ENCODE measurements at regions not wholly inside any gene's neighbourhood (a gene's known extent, or its start where the extent isn't known, plus 50 kb on each side); places are given as distances from the start of the nearest gene placed in this dataset.

DNA sequence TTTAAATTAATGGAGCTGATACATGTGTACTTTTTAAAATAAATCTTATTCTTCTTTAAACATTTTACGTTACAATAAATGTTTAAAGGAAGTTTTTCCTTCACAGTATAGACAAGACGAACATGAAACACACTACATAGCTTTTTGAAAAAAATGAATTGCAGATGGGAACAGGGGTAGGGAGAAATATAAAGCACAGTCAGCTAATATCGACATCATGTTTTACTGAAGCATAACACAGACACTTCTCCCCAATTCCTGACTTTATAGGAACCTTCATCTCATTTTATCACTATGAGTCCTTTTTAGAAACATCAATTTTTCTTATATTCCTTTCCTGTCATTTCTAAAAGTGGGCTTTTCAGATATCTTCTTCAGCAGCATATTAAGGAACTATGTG is 153.5 kb downstream of the MACC1 start:
- TF ChIP-seq Cebpa-rat (IDR thresholded peaks at IDR 0.05): no peak

DNA sequence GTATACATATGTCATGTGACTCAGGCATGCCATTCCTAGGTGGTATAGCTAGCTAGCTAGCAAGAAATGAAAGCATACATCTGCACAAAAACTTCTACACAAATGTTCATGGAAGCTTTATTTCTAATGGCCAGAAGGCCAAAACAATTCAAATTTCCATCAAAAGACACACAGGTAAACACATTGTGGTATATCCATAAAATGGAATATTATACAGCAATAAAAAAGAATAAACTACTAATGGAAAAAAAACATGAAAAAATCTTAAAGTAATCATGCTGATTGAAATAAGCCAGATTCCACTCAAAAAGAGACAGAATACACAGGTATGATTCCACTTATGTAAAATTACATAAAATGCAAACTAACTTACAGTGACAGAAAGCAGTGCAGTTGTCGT is 154.3 kb downstream of the MACC1 start:
- Histone ChIP-seq H3K4me2 (no peak overlapping the region), H3K27ac (no peak overlapping the region), H3K4me1 (peaks cover 15 to 26% (median 21%) of the 10 kb centered on the region in 10 experiments), H4K20me1 (no peaks in the 10 kb centered on the region), H3K36me3 (no peaks in the 10 kb centered on the region), H3K9ac (no peak overlapping the region), H3K9me3 (replicated peaks in 1 of 11) (peaks cover 0 to 11% (median 7%) of the 10 kb centered on the region in 11 experiments; a peak in 14 of 22 replicates), H3K27me3 (no peaks in the 10 kb centered on the region), H3K4me3 (no peak overlapping the region)
- TF ChIP-seq Cebpa-rat (IDR thresholded peaks at IDR 0.05): no peak

More for the DNA sequence above, 153.5 kb downstream of the MACC1 start:
- no peaks in the 10 kb centered on the region for H4K20me1 ChIP-seq
- peaks cover 0 to 12% (median 7%) of the 10 kb centered on the region in 11 experiments; a peak in 14 of 22 replicates for H3K9me3 ChIP-seq (replicated peaks in 1 of 11)
- H3K9ac ChIP-seq: no peak overlapping the region
- H3K27me3 ChIP-seq: no peaks in the 10 kb centered on the region
- H3K4me2 ChIP-seq: 0 out of 22 replicates have a peak overlapping the region, but pooled peaks of 1 of the 11 experiments have one; percentile 62
- no peak overlapping the region for H3K4me3 ChIP-seq
- H3K4me1 ChIP-seq: peaks cover 15 to 26% (median 21%) of the 10 kb centered on the region in 10 experiments
- no peaks in the 10 kb centered on the region for H3K36me3 ChIP-seq
- no peak overlapping the region for H3K27ac ChIP-seq

DNA sequence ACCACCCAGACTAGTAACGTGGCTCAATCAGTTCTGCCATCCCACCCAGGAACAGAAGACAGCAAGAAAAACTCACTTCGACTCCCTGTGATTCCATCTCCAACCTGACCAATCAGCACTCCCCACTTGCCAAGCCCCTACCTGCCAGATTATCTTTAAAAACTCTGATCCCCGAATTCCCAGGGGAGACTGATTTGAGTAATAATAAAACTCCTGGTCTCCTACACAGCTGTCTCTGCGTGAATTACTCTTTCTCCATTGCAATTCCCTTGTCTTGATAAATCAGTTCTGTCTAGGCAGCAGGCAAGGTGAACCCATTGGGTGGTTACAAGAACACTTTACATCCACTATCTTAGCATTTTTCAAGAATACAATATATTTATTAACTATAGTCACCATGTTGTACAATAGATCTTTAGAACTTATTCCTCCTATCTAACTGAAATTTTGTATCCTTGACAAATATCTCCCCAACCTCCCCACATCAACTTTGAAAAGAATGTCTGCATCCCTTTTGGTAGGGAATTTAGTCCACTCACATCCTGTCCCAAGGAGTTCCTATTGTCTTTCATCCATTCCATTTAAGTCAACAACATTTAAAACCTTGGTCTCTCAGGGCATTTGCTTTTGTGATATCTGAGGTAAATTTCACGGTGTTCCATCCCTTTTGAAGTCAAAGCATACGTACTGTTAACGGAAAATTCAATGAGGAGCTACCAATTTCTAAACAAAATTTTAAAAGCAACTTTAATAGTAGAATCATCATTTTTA is 163.7 kb downstream of the MACC1 start:
- Histone ChIP-seq H3K9me3 (replicated peaks in 1 of 11) (peaks cover 0 to 5% (median 0%) of the 10 kb centered on the region in 11 experiments; a peak in 2 of 22 replicates), H4K20me1 (no peaks in the 10 kb centered on the region), H3K36me3 (no peaks in the 10 kb centered on the region), H3K9ac (no peak overlapping the region), H3K27me3 (no peaks in the 10 kb centered on the region), H3K4me1 (peaks cover 0 to 4% (median 0%) of the 10 kb centered on the region in 10 experiments; a peak in 1 of 20 replicates), H3K4me2 (no peak overlapping the region), H3K4me3 (no peak overlapping the region), H3K27ac (no peak overlapping the region)
- no peak for TF ChIP-seq Cebpa-rat (IDR thresholded peaks at IDR 0.05)

DNA sequence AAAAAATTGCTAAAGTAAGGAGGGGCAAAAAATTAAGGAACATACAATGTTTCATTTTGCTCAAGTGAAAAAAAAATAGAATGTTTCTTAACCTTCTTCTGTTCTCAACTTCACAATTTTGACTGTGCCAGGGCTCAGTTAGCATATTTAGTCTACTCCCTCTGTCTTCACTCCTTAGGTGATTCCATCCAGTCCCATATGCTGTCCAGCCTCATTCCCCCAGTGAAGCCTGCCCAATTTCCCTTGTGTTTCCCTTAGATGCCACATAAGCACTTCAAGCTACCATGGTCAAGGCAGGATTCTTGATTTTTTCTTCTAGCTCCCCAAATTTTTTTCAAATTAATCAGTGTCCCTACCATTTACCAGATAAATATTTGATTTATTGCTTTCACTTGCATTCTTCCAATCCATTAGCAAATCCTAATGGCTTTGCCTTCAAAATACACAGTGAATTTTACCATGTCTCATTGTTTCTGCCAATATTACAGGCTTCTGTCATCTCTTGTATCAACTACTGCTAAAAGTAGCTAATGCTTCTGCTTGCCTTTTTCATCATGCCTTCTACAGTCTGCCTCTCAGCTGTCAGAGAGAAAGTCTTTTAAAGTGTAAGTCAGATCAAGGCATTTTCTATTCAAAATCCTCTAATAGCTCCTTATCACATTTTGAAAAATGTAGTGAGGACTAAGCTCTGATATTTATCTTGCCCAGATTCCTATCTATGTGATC is 166.8 kb downstream of the MACC1 start:
- H3K9me3 ChIP-seq (replicated peaks in 1 of 11): no peaks in the 10 kb centered on the region
- no peak overlapping the region for H3K27ac ChIP-seq
- H3K36me3 ChIP-seq: no peaks in the 10 kb centered on the region
- no peak for TF ChIP-seq Cebpa-rat (IDR thresholded peaks at IDR 0.05)
- no peak overlapping the region for H3K4me2 ChIP-seq
- no peaks in the 10 kb centered on the region for H4K20me1 ChIP-seq
- H3K4me3 ChIP-seq: no peak overlapping the region
- H3K27me3 ChIP-seq: no peaks in the 10 kb centered on the region
- no peak overlapping the region for H3K9ac ChIP-seq
- H3K4me1 ChIP-seq: peaks cover 0 to 4% (median 0%) of the 10 kb centered on the region in 10 experiments; a peak in 1 of 20 replicates

DNA sequence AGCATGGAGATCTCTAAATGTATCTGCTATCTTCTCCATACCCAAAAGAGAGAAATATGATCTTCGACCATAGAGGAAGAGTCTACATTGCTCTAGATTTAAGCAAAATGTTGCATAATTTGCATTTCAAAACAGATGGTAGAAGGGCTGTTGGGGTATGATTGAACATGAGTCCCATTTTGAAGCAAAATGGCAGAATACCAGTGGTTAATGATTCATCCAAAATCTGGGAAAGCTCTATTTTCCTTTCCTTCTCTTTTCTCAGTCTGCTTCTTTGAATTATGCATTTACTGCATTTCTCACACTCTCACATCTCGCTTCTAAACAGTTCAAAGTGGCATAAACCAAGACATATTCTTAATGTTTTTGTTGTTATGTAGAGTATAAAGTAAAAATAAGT is 178.5 kb downstream of the MACC1 start:
- H3K4me2 ChIP-seq: no peak overlapping the region
- no peak overlapping the region for H3K27ac ChIP-seq
- peaks cover 0 to 35% (median 0%) of the 10 kb centered on the region in 10 experiments; a peak in 6 of 20 replicates for H3K4me1 ChIP-seq
- no peaks in the 10 kb centered on the region for H3K36me3 ChIP-seq
- H4K20me1 ChIP-seq: no peaks in the 10 kb centered on the region
- no peak for TF ChIP-seq Cebpa-rat (IDR thresholded peaks at IDR 0.05)
- no peak overlapping the region for H3K4me3 ChIP-seq
- no peak overlapping the region for H3K9ac ChIP-seq
- no peaks in the 10 kb centered on the region for H3K9me3 ChIP-seq (replicated peaks in 1 of 11)
- H3K27me3 ChIP-seq: no peaks in the 10 kb centered on the region

DNA sequence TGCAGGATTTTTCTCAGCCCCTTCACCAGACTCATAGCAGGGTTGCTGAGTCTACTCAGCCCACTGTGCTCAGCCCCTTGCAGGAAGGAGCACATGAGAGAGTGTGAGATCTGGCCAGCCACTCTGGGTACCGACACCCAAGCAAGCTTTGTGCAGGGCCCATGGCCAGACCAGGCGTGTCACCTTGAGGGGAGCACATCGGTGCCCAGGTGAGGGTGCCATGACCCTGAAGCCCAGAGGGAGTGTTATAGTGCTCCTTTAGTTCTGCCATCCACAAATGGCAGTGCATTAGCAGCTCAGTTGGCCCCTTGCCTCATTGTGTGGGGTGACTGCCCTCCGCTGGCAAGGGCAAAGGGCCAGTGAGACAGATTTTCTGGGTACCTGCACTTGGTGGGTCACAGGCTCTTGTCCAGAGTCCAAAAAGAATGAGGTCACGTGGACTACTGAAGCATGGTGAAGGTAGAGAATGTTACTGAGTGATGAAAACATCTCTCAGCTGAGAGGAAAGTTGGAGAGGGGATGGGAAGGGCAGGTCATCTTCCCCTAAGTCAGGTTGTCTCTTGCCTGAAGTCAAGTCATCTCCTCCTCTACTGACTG is 181.8 kb downstream of the MACC1 start:
- no peaks in the 10 kb centered on the region for H4K20me1 ChIP-seq
- no peak overlapping the region for H3K4me3 ChIP-seq

DNA sequence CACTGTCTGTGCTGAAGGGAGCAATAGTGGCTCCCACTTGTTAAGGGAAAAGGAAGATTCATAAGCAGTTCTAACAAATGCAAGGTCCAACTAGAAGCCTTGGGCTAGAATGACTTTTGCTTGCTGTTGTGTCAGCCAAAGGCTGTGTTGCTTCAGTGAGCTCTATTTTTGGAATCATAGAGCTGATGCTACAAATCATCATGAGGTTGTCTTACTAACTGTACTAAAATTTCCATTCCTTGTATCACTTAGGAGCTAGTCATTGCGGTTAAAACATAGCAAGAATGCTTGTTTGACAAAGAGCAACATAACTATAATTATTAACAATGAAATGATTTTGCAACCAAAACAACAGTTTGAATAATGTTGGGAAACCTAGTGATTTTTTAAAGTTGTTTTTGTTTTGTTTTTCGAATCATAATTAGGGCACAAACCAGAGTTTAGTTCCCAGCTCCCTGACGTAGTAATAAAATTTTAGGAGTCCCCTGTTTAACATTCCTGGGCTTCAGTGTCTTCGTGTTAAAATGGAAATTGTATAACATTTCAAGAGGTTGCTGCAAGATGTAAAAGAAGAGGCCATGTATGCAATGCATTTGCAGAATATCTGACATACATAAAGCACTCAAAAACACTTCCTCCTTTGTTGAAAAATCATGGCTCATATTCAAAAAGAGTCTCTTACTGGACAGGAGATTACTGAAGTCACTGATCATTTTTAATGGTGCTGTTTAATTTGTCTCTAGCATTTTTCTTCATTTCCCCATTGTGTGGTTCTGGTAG is 183.4 kb downstream of the MACC1 start:
- Histone ChIP-seq H3K27ac (peak overlapping the region in 2 of 11 experiments; percentile 18 to 24; a peak in 2 of 22 replicates), H4K20me1 (no peaks in the 10 kb centered on the region), H3K9me3 (replicated peaks in 1 of 11) (no peaks in the 10 kb centered on the region), H3K36me3 (no peaks in the 10 kb centered on the region), H3K4me3 (no peak overlapping the region), H3K4me2 (peak overlapping the region in 3 of 11 experiments; percentile 7 to 74 (median 54); a peak in 5 of 22 replicates), H3K4me1 (peaks cover 0 to 46% (median 0%) of the 10 kb centered on the region in 10 experiments; a peak in 7 of 20 replicates), H3K27me3 (no peaks in the 10 kb centered on the region), H3K9ac (no peak overlapping the region)
- TF ChIP-seq Cebpa-rat (IDR thresholded peaks at IDR 0.05): no peak

More for the DNA sequence above, 181.8 kb downstream of the MACC1 start:
- Histone ChIP-seq H3K27ac (no peak overlapping the region), H3K4me1 (peaks cover 0 to 44% (median 0%) of the 10 kb centered on the region in 10 experiments; a peak in 7 of 20 replicates), H3K9me3 (replicated peaks in 1 of 11) (no peaks in the 10 kb centered on the region), H3K4me2 (no peak overlapping the region), H3K9ac (no peak overlapping the region), H3K27me3 (no peaks in the 10 kb centered on the region), H3K36me3 (no peaks in the 10 kb centered on the region)
- TF ChIP-seq Cebpa-rat (IDR thresholded peaks at IDR 0.05): no peak

DNA sequence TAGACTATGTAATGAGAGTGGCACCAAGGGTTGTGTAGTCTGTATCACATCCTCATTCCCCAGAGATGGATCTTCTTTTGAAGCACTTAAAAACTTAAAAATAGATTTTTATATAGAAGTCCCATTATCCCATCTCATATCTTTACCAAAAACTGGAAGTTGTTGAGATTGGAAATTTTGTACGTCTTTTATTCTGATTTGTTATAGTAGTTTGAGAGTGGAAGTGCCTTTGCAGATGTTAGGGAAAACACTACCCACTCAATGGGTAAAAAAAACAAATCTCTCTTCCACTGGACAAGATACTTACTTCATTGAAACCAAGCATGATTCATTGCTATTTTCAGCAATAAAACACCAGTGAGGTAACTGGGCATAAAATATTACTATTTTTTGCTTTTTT is 184.4 kb downstream of the MACC1 start:
- Histone ChIP-seq H4K20me1 (no peaks in the 10 kb centered on the region), H3K4me3 (no peak overlapping the region), H3K27me3 (no peaks in the 10 kb centered on the region), H3K4me1 (peaks cover 0 to 46% (median 0%) of the 10 kb centered on the region in 10 experiments; a peak in 7 of 20 replicates), H3K4me2 (peak overlapping the region in 3 of 11 experiments; percentile 7 to 74 (median 54); a peak in 5 of 22 replicates), H3K36me3 (no peaks in the 10 kb centered on the region), H3K9ac (no peak overlapping the region), H3K27ac (peak overlapping the region in 2 of 11 experiments; percentile 18 to 24; a peak in 2 of 22 replicates), H3K9me3 (replicated peaks in 1 of 11) (no peaks in the 10 kb centered on the region)
- no peak for TF ChIP-seq Cebpa-rat (IDR thresholded peaks at IDR 0.05)

All from BLaER1 treated with 17β-estradiol and CSF1 and Interleukin-3, amounts not matched to agents 10 nM and 100 nM (cell line).